Tibial nerve (tissue), 4 donors: ENCODE measurements at regions not wholly inside any gene's neighbourhood (a gene's known extent, or its start where the extent isn't known, plus 50 kb on each side); places are given as distances from the start of the nearest gene placed in this dataset.

ENCODE experiments used
- EP300 ChIP-seq, 2 donors: sonication (generic); formaldehyde crosslinking; IDR thresholded peaks; one replicate each; pipeline ENCODE4 v1.6.1; 2017; ENCODE audit warnings: antibody characterized with exemption in 2 of 2, mild to moderate bottlenecking in 1 of 2
- POLR2A ChIP-seq, 2 donors: fragments of 450-650 bp; IDR thresholded peaks; one replicate each; pipeline ENCODE4 v1.6.1; 2017; ENCODE audit warnings: antibody characterized with exemption in 2 of 2, mild to moderate bottlenecking in 2 of 2, moderate library complexity in 2 of 2
- TF ChIP-seq, protein P1 (sequence below), 5 experiments: fragments of 200-600 bp in 3 of 5; fragments of 450-650 bp in 2 of 5; sonication (generic) in 3 of 5; IDR thresholded peaks; one replicate each; pipeline ENCODE4 v1.5.1; 2016 to 2019; ENCODE audit warnings: antibody characterized with exemption in 5 of 5, mild to moderate bottlenecking in 3 of 5, moderate library complexity in 2 of 5

DNA sequence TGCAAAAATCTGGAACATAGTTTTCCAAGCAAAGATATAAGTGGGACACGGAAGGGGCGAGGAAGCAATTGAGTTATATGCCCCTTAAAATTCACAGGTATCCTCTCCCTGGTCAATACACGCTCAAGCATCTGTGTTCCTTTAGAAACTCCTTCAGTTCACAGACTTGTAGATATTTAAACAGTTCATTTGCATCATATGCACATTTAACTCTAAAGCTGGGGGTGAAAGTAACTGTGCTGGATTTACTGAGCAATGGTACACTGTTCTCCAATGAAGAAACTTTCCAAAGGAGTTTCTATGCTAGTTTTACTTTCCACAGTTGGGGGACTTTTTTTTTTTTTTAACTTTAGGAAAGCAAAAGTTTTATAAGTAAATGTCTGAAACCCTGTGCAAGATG is 293.0 kb upstream of the TNP1 start:
- TF ChIP-seq, protein P1, sequence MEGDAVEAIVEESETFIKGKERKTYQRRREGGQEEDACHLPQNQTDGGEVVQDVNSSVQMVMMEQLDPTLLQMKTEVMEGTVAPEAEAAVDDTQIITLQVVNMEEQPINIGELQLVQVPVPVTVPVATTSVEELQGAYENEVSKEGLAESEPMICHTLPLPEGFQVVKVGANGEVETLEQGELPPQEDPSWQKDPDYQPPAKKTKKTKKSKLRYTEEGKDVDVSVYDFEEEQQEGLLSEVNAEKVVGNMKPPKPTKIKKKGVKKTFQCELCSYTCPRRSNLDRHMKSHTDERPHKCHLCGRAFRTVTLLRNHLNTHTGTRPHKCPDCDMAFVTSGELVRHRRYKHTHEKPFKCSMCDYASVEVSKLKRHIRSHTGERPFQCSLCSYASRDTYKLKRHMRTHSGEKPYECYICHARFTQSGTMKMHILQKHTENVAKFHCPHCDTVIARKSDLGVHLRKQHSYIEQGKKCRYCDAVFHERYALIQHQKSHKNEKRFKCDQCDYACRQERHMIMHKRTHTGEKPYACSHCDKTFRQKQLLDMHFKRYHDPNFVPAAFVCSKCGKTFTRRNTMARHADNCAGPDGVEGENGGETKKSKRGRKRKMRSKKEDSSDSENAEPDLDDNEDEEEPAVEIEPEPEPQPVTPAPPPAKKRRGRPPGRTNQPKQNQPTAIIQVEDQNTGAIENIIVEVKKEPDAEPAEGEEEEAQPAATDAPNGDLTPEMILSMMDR (IDR thresholded peaks at IDR 0.05), result no peak
- TF ChIP-seq POLR2A (IDR thresholded peaks at IDR 0.05) (no peak), EP300 (IDR thresholded peaks at IDR 0.05) (no peak)
